Activated CD4-positive, alpha-beta memory T cell treated with anti-CD3 and anti-CD28 coated beads for 36 hours (primary cell): ENCODE measurements at regions not wholly inside any gene's neighbourhood (a gene's known extent, or its start where the extent isn't known, plus 50 kb on each side); places are given as distances from the start of the nearest gene placed in this dataset.
"Not testable (repeated sequence)": the region's sequence is repeated elsewhere in the genome, so short reads cannot be mapped to it uniquely, and the experiment has no call there.

Experiments
- CTCF ChIA-PET: fragments of 350-600 bp; sonication (Branson Sonifier 250); formaldehyde crosslinking; loops from one replicate; lab custom pipeline; 2021; ENCODE audit warnings: antibody characterized with exemption, inconsistent platforms; lab: Charles Lee
- POLR2A ChIA-PET: fragments of 350-600 bp; sonication (Branson Sonifier 250); formaldehyde crosslinking; loops from one replicate; lab custom pipeline; 2021; ENCODE audit warnings: antibody characterized with exemption; lab: Charles Lee
- DNase-seq: peaks from one replicate; pipeline ENCODE4 v3.0.0-alpha.2; 2020
- H3K27ac Mint-ChIP-seq: one replicate; pipeline ENCODE4 v1.8.0; 2021; ENCODE audit warnings: mixed read lengths
- H3K27me3 Mint-ChIP-seq: one replicate; pipeline ENCODE4 v1.8.0; 2021; ENCODE audit warnings: mixed read lengths
- H3K36me3 Mint-ChIP-seq: one replicate; pipeline ENCODE4 v1.8.0; 2021; ENCODE audit warnings: mixed read lengths
- H3K4me1 Mint-ChIP-seq: one replicate; pipeline ENCODE4 v1.8.0; 2021; ENCODE audit warnings: low read depth, mixed read lengths
- H3K4me3 Mint-ChIP-seq: one replicate; pipeline ENCODE4 v1.8.0; 2021; ENCODE audit warnings: mild to moderate bottlenecking, mixed read lengths
- H3K9me3 Mint-ChIP-seq: one replicate; pipeline ENCODE4 v1.8.0; 2021; ENCODE audit warnings: mixed read lengths
- intact Hi-C: fragments of 100-400 bp; cut with micrococcal nuclease; formaldehyde crosslinking; loops from one replicate; pipeline ENCODE4 v1.15.1; 2023

DNA sequence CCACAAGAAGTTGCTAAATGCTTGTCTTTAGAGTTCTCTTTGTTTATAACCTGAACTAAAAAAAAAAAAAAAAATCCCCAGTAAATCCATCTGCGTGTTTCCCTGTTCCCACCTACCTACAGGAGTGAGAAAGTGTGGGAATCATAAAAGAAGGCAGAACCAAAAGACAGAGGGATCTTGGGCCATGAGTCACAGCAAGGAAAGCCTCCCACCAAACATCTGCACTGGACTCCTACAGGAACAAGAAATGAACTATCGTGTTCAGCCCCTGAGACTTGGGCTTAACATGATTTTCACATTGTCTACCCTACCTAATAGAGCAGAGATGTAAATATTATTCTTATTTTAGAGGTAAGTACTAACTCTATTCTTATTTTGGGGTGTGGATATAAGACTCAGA lies 1761.2 kb upstream of the CELF4 start:
- ChIA-PET POLR2A (no interaction called here), CTCF (no interaction called here)
- Mint-ChIP-seq H3K4me1 (no peaks in the 10 kb centered on the region), H3K4me3 (no peak overlapping the region), H3K36me3 (no peaks in the 10 kb centered on the region), H3K27ac (no peak overlapping the region), H3K27me3 (no peaks in the 10 kb centered on the region), H3K9me3 (peaks cover 3% of the 10 kb centered on the region)
- no peak for DNase-seq
- intact Hi-C loops = no loop called here

DNA sequence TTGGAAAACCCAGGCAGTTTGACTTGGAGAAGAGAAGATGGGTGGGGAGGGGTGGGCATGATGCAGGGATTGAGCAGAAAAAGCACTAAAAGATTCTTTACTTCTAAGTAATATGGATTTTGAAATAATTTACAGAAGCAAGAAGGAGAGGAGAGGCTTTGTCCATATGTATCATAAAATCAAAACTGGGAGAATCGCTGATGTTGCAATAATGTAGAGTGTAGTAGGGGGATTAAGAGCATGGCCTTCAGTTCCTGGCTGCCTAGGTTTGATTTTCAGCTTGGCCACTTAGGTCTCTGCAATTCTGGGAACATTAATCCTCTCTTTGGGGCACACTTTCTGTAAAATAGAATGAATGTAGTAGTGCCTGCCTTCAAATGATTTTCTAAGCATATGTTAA lies 1760.4 kb upstream of the CELF4 start:
- Mint-ChIP-seq H3K4me1 (no peaks in the 10 kb centered on the region), H3K27me3 (no peaks in the 10 kb centered on the region), H3K4me3 (no peak overlapping the region), H3K27ac (no peak overlapping the region), H3K36me3 (no peaks in the 10 kb centered on the region), H3K9me3 (peaks cover 2% of the 10 kb centered on the region)
- no peak for DNase-seq
- POLR2A ChIA-PET = no interaction called here
- intact Hi-C loops = no loop called here
- CTCF ChIA-PET = no interaction called here

DNA sequence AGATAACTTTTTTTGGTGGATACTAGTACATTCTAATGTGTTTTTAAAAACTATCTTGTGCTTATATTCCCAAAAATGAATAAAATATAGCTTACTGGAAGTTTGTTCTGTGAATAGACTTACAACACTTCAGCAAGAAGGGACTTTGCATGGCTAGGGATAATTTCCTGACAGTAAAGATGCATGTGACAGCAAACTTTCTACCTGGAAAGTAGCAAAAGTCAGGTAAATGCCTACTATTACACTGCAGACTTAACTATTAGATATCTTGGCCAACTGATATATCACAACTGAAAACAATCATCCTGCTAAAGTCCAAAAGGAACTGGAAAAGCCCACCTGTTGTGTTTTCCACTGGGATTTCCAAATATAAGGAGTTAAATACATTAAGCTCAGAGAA lies 1753.5 kb upstream of the CELF4 start:
- no peak for DNase-seq
- no peaks in the 10 kb centered on the region for H3K27me3 Mint-ChIP-seq
- H3K36me3 Mint-ChIP-seq = no peaks in the 10 kb centered on the region
- H3K27ac Mint-ChIP-seq = no peak overlapping the region
- ChIA-PET POLR2A (no interaction called here), CTCF (no interaction called here)
- intact Hi-C loops = no loop called here
- no peaks in the 10 kb centered on the region for H3K4me1 Mint-ChIP-seq
- no peaks in the 10 kb centered on the region for H3K9me3 Mint-ChIP-seq
- H3K4me3 Mint-ChIP-seq = no peak overlapping the region

DNA sequence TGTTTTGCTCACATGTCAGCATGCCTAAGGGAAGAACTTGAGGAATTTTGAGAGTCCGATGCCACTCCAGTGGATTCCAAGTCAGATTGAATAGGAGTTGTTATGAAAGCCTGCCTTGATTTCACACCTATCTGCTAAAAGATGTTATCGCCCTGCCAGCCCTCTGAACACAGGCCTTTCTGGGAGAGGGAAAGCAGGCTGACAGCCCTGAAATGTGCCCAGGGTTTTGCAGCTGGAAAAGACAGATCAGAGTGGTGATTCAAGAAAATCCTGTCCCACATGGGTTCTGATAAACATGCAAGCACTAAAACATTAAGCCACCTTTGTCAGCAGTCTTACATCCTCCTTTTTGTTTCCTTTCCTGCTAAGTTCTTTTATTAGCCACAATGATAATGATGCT lies 1752.9 kb upstream of the CELF4 start:
- ChIA-PET POLR2A (no interaction called here), CTCF (no interaction called here)

DNA sequence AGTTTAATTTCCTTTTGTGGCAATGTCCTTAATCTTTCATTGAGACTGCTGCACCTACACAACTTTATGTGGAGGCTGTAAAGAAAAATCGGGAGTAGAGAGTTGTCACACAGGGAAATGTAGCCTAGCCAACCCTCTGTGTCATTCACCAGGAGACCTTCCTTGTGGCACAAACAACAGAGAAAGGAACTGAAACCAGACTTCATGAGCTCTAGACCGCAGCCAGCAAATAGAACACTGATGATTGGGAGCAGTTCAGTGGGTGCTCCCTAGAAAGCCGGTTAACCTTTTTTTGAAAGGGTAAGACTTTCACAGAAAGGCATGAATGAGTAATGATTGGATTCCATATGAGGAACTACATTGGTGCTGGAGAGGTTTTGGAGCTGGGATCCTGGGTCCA lies 1752.4 kb upstream of the CELF4 start:
- H3K27ac Mint-ChIP-seq = no peak overlapping the region
- POLR2A ChIA-PET = no interaction called here
- intact Hi-C loops = no loop called here
- no peaks in the 10 kb centered on the region for H3K9me3 Mint-ChIP-seq
- H3K4me3 Mint-ChIP-seq = no peak overlapping the region
- H3K36me3 Mint-ChIP-seq = no peaks in the 10 kb centered on the region
- CTCF ChIA-PET = no interaction called here
- DNase-seq = no peak
- H3K27me3 Mint-ChIP-seq = no peaks in the 10 kb centered on the region
- H3K4me1 Mint-ChIP-seq = no peaks in the 10 kb centered on the region

More for the DNA sequence above, 1752.9 kb upstream of the CELF4 start:
- DNase-seq = no peak
- Mint-ChIP-seq H3K9me3 (no peaks in the 10 kb centered on the region), H3K27ac (no peak overlapping the region), H3K4me1 (no peaks in the 10 kb centered on the region), H3K27me3 (no peaks in the 10 kb centered on the region), H3K4me3 (no peak overlapping the region), H3K36me3 (no peaks in the 10 kb centered on the region)
- intact Hi-C loops = no loop called here

DNA sequence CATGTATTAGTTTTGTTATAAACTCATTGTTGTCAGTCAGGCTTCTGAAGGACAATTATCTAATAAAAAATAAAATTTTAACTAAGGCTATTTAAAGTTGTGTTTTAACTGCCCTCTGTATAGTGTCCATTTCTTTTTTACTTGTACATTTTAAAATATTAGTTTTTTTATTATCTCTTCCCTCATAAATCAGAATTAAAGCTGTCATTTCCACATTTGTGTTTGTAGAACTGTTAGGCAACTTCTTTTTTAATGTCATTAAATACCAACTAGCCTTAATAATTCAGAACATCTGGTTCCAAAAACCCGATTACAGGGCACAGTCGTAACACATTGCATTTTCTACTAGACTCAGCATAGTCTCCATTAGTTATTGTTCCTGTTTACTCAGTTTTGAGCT lies 1749.0 kb upstream of the CELF4 start:
- Mint-ChIP-seq H3K27me3 (no peaks in the 10 kb centered on the region), H3K9me3 (peaks cover 10% of the 10 kb centered on the region), H3K4me1 (no peaks in the 10 kb centered on the region), H3K4me3 (no peak overlapping the region), H3K27ac (no peak overlapping the region), H3K36me3 (no peaks in the 10 kb centered on the region)
- ChIA-PET POLR2A (no interaction called here), CTCF (no interaction called here)
- intact Hi-C loops = no loop called here
- DNase-seq = no peak

DNA sequence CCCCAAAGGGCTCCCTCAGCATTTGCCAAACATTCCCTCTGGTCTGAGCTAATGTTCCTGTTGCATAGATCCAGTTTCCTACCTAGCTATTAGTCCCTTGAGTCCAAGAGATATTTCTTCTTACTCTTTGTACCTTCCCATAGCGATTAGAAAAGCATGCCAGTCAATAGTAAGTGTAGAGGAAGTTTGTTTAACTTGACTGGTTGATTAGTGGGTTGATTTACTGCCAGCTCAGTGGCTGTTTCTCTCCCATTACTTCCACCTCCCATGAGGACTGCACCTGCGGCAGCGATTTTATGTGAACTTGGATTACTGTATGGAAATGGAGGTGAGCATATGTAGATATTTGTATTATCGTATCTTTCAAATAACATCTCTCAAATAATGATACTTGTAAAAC lies 1748.4 kb upstream of the CELF4 start:
- Mint-ChIP-seq H3K4me3 (no peak overlapping the region), H3K36me3 (no peaks in the 10 kb centered on the region), H3K4me1 (no peaks in the 10 kb centered on the region), H3K9me3 (peaks cover 10% of the 10 kb centered on the region), H3K27ac (no peak overlapping the region), H3K27me3 (no peaks in the 10 kb centered on the region)
- intact Hi-C loops = no loop called here
- ChIA-PET CTCF (no interaction called here), POLR2A (no interaction called here)
- DNase-seq = no peak

DNA sequence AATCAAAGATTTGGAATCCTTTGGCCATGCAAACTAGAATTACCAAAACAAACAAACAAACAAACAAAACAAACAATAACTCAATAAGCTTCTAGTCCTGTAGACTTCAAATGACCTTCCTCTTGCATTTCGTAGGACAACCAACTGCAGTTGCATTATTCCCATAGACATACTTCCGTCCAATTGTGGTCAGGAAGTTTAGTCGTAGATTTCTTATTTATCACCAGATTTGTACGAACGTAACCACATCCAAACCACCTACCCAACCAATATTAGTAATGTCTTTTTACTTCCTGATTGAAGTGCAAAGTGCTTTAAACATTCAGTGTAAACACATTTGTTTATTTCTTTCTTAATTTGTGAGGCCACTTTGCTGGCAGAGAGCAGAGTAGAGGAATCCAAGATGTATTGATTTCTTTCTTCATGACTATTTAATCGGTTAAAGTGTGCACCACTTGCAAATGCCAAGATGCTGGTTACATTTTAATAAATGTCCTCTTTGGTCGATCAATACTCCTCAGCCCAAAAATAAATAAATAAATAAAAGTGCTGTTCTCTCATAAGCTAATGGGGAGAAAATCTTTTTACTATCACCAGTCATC lies 1745.6 kb upstream of the CELF4 start:
- Mint-ChIP-seq H3K4me3 (no peak overlapping the region), H3K4me1 (no peaks in the 10 kb centered on the region), H3K36me3 (no peaks in the 10 kb centered on the region), H3K27me3 (no peaks in the 10 kb centered on the region), H3K9me3 (peaks cover 12% of the 10 kb centered on the region), H3K27ac (no peak overlapping the region)
- POLR2A ChIA-PET = no interaction called here
- CTCF ChIA-PET = no interaction called here
- intact Hi-C loops = no loop called here
- no peak for DNase-seq

DNA sequence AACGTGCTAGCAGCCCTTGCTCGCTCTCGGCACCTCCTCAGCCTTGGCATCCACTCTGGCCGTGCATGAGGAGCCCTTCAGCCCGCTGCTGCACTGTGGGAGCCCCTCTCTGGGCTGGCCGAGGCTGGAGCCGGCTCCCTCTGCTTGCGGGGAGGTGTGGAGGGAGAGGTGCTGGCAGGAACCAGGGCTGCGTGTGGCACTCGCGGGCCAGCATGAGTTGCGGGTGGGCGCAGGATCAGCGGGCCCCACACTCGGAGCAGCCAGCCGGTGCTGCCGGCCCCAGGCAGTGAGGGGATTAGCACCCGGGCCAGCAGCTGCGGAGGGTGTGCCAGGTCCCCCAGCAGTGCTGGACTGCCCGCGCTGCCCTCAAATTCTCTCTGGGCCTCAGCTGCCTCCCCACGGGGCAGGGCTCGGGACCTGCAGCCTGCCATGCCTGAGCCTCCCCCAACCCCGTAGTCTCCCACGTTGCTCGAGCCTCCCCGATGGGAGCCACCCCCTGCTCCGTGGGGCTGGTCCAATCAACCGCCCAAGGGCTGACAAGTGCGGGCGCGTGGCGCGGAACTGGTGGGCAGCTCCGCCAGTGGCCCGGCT lies 1743.4 kb upstream of the CELF4 start:
- H3K9me3 Mint-ChIP-seq = peaks cover 12% of the 10 kb centered on the region
- H3K4me3 Mint-ChIP-seq, H3K27me3 Mint-ChIP-seq, H3K27ac Mint-ChIP-seq, POLR2A ChIA-PET, intact Hi-C loops, H3K4me1 Mint-ChIP-seq, DNase-seq, CTCF ChIA-PET, H3K36me3 Mint-ChIP-seq: not testable (repeated sequence)

DNA sequence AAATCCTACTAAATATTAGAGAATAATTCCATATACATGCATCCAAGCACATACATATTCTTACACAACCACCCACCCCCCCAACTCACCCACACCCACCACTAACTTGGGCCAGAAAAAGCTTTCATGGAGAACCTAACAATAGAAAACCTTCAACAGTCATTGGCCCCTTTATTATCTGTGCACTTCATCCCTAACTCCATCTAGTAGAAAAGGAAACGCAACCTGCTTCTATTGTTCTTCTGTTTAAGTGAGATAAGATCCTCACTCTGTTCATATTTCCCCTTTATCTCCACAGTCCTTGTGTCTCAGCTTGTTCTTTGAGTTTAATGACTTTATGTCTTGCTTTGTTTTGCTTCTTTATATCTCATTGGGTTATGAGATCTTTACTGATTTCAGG lies 1740.2 kb upstream of the CELF4 start:
- Mint-ChIP-seq H3K4me1 (no peaks in the 10 kb centered on the region), H3K9me3 (peaks cover 8% of the 10 kb centered on the region), H3K27me3 (no peaks in the 10 kb centered on the region), H3K4me3 (no peak overlapping the region), H3K36me3 (no peaks in the 10 kb centered on the region), H3K27ac (no peak overlapping the region)
- intact Hi-C loops = no loop called here
- no peak for DNase-seq
- POLR2A ChIA-PET = no interaction called here
- CTCF ChIA-PET = no interaction called here

DNA sequence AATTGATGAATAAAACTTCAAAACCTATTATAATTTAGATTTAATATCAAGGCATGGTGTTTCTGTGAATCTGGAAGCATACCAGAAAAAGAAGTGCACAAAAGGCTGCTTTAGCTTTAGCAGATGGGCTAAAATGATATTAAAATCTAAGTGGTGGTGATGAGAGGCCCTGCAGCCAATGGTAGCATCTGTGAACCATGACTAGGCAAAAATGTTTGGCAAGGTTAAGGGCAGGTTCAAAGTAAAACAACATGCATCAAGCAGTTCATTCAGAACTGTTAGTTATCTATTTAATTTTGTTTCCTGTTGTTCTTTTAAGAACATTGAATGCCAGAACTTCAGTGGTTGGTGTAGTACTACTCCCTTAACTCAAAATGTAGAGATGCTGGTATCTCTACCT lies 1736.9 kb upstream of the CELF4 start:
- ChIA-PET POLR2A (no interaction called here), CTCF (no interaction called here)
- no peaks in the 10 kb centered on the region for H3K27me3 Mint-ChIP-seq
- no peak for DNase-seq
- no peaks in the 10 kb centered on the region for H3K4me1 Mint-ChIP-seq
- H3K4me3 Mint-ChIP-seq = no peak overlapping the region
- no peaks in the 10 kb centered on the region for H3K36me3 Mint-ChIP-seq
- no peak overlapping the region for H3K27ac Mint-ChIP-seq
- intact Hi-C loops = no loop called here
- no peaks in the 10 kb centered on the region for H3K9me3 Mint-ChIP-seq

DNA sequence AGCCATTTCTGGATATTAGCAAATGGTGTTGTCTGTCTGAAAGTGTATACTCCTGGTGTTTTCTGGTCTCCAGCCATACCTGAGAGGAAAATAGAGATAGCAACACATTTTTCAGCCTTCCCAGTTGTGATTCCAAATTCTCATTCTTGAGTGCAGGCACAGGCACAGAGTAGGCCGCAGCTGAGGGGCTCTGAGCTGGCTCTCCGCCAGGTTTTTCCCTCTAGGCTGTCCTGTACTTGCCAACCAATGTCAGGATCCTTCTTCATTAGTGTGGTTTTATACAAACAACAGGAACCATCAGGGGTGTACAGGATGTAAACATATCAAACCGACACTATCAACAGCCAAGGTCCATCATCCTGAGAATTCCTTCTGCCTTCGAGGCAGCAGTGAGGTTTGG lies 1733.6 kb upstream of the CELF4 start:
- intact Hi-C loops = no loop called here
- no peaks in the 10 kb centered on the region for H3K36me3 Mint-ChIP-seq
- H3K27me3 Mint-ChIP-seq = no peaks in the 10 kb centered on the region
- POLR2A ChIA-PET = no interaction called here
- no peak overlapping the region for H3K27ac Mint-ChIP-seq
- no peak overlapping the region for H3K4me3 Mint-ChIP-seq
- no peaks in the 10 kb centered on the region for H3K4me1 Mint-ChIP-seq
- DNase-seq = no peak
- CTCF ChIA-PET = no interaction called here
- peaks cover 10% of the 10 kb centered on the region for H3K9me3 Mint-ChIP-seq

DNA sequence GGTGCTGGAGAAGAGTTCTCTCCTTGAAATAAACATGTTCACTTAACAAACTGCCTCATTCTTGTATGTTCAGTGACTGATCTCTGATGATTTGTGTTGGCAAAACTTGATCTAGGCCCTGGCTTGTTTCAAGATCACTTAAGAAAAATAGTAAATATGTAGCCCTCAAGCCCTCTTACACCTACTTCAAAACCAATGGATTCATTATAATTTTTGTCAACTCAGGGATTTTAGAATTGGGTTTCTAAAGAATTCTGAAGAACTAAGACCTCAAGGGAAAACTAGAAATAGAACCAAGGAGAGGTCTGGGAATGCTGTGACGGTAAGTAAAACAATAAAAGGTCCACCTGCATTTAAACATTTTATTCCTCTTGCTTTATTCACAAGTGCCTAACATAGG lies 1731.6 kb upstream of the CELF4 start:
- POLR2A ChIA-PET = no interaction called here
- intact Hi-C loops = no loop called here
- CTCF ChIA-PET = no interaction called here
- Mint-ChIP-seq H3K4me1 (no peaks in the 10 kb centered on the region), H3K27ac (no peak overlapping the region), H3K27me3 (no peaks in the 10 kb centered on the region), H3K36me3 (no peaks in the 10 kb centered on the region), H3K4me3 (no peak overlapping the region), H3K9me3 (peaks cover 10% of the 10 kb centered on the region)
- no peak for DNase-seq
